Osteocyte (in vitro differentiated cells): ENCODE measurements at regions not wholly inside any gene's neighbourhood (a gene's known extent, or its start where the extent isn't known, plus 50 kb on each side); places are given as distances from the start of the nearest gene placed in this dataset.

ENCODE experiments used
- DNase-seq: peaks from one replicate; pipeline ENCODE4 v3.0.0; 2021; ENCODE audit warnings: mixed read lengths; ENCODE audit not compliant: unreplicated experiment; ENCODE audit errors: extremely low spot score
- H3K27ac Mint-ChIP-seq: one replicate; pipeline ENCODE4 v1.8.0; 2021; ENCODE audit warnings: mild to moderate bottlenecking, mixed read lengths; ENCODE audit not compliant: unreplicated experiment
- H3K27me3 Mint-ChIP-seq: one replicate; pipeline ENCODE4 v1.8.0; 2021; ENCODE audit warnings: mixed read lengths; ENCODE audit not compliant: unreplicated experiment
- H3K36me3 Mint-ChIP-seq: one replicate; pipeline ENCODE4 v1.8.0; 2021; ENCODE audit warnings: mixed read lengths; ENCODE audit not compliant: unreplicated experiment
- H3K4me1 Mint-ChIP-seq: one replicate; pipeline ENCODE4 v1.8.0; 2021; ENCODE audit warnings: mixed read lengths; ENCODE audit not compliant: unreplicated experiment
- H3K4me3 Mint-ChIP-seq: one replicate; pipeline ENCODE4 v1.8.0; 2021; ENCODE audit warnings: mild to moderate bottlenecking, moderate library complexity, mixed read lengths; ENCODE audit not compliant: unreplicated experiment
- H3K9me3 Mint-ChIP-seq: one replicate; pipeline ENCODE4 v1.8.0; 2021; ENCODE audit warnings: mixed read lengths; ENCODE audit not compliant: unreplicated experiment
- TF ChIP-seq, protein P1 (sequence below): fragments of 200-600 bp; sonication (generic); IDR thresholded peaks from 2 replicates; pipeline ENCODE4 v1.5.0; 2021; ENCODE audit warnings: antibody characterized with exemption, mild to moderate bottlenecking, moderate library complexity

DNA sequence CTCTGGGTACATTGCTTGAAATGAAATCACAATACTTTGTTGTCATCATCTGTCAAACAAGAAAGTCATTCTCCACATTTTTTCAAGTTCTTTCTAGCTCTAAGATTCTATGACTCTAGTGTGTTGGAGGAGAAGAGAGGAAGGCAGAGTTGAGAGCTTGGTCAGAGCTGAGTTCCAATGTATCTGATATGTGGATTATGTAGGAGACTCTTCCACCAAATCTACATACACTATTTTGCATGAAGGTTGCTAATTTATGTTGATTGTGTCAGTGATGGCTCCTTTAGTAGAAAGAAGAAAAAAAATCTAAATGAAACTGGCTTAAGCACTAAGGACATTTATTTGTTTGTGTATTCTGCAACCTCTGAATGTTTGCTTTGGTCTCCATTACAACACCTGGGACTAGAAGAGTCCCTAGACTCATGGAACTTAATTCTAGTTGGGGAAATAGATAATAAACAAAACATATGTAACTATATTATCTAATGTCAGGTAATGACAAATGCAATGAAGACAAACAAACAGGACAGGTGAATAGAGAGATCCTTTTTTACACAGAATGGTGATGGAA, 691.9 kb downstream of the UQCRFS1 start:
- no peak overlapping the region for H3K27ac Mint-ChIP-seq
- no peak for DNase-seq
- no peaks in the 10 kb centered on the region for H3K27me3 Mint-ChIP-seq
- no peaks in the 10 kb centered on the region for H3K36me3 Mint-ChIP-seq
- TF ChIP-seq, protein P1, sequence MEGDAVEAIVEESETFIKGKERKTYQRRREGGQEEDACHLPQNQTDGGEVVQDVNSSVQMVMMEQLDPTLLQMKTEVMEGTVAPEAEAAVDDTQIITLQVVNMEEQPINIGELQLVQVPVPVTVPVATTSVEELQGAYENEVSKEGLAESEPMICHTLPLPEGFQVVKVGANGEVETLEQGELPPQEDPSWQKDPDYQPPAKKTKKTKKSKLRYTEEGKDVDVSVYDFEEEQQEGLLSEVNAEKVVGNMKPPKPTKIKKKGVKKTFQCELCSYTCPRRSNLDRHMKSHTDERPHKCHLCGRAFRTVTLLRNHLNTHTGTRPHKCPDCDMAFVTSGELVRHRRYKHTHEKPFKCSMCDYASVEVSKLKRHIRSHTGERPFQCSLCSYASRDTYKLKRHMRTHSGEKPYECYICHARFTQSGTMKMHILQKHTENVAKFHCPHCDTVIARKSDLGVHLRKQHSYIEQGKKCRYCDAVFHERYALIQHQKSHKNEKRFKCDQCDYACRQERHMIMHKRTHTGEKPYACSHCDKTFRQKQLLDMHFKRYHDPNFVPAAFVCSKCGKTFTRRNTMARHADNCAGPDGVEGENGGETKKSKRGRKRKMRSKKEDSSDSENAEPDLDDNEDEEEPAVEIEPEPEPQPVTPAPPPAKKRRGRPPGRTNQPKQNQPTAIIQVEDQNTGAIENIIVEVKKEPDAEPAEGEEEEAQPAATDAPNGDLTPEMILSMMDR = no peak
- no peaks in the 10 kb centered on the region for H3K4me1 Mint-ChIP-seq
- no peak overlapping the region for H3K4me3 Mint-ChIP-seq
- peaks cover 21% of the 10 kb centered on the region for H3K9me3 Mint-ChIP-seq

GRCh38 chr19:28519952-28520861, 692.7 kb downstream of the UQCRFS1 start:
- H3K4me3 Mint-ChIP-seq = no peak overlapping the region
- DNase-seq = peak; percentile 42
- H3K4me1 Mint-ChIP-seq = no peaks in the 10 kb centered on the region
- TF ChIP-seq, protein P1 = no peak
- no peaks in the 10 kb centered on the region for H3K27me3 Mint-ChIP-seq
- peaks cover 21% of the 10 kb centered on the region for H3K9me3 Mint-ChIP-seq
- H3K27ac Mint-ChIP-seq = no peak overlapping the region
- H3K36me3 Mint-ChIP-seq = no peaks in the 10 kb centered on the region

DNA sequence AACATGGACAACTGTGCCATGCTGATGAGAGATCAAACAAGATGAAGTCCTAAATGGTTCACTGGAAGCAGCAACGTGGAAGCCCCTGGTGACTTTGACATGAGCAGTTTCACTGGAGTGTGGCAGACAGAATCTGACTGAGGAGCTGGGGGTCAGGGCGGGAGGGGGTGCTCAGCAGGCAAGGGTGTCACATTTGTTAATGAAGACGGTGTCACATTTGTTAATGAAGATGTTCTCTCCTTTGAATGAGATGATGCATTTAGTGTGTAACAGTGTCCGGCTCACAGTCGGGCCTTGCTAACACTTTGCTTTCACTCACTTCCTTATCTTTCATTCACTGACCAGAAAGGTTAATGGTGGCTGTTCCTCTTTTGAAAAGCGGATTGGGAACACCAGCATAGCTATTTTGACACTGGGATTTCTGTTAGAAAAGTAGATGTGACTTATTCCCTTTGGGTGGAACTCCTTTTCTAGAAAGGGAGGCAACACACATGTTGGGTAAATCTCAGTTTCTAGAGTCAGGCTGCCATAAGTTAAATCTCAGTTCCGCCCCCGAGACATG, 693.7 kb downstream of the UQCRFS1 start:
- Mint-ChIP-seq H3K27ac (no peak overlapping the region), H3K36me3 (no peaks in the 10 kb centered on the region), H3K9me3 (peaks cover 21% of the 10 kb centered on the region), H3K27me3 (no peaks in the 10 kb centered on the region), H3K4me1 (no peaks in the 10 kb centered on the region), H3K4me3 (no peak overlapping the region)
- TF ChIP-seq, protein P1 = no peak
- DNase-seq = no peak

DNA sequence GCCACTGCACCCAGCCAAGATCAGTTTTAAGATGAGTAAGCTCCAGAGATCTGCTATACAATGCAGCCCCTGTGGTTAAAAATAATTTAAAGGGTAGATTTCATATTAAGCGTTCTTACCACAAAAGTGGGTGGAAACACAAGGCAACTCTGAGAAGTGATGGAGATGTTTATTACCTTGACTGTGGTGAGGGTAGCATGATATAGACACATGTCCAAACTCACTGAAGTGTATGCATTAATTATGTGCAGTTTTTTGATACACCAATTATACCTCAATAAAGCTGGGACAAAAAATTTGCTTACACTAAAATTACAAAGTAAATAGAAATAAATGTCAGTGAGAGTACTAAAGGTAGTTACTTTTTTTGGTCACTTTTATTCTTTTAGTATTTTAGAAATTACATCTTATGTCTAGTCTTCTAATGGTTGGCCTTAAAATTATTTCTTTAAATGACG, 696.5 kb downstream of the UQCRFS1 start:
- H3K36me3 Mint-ChIP-seq = no peaks in the 10 kb centered on the region
- no peak overlapping the region for H3K27ac Mint-ChIP-seq
- no peaks in the 10 kb centered on the region for H3K4me1 Mint-ChIP-seq
- no peaks in the 10 kb centered on the region for H3K27me3 Mint-ChIP-seq
- no peak overlapping the region for H3K4me3 Mint-ChIP-seq
- TF ChIP-seq, protein P1 = no peak
- H3K9me3 Mint-ChIP-seq = peaks cover 10% of the 10 kb centered on the region
- no peak for DNase-seq

- no peaks in the 10 kb centered on the region for H3K27me3 Mint-ChIP-seq
- no peak overlapping the region for H3K27ac Mint-ChIP-seq
- peaks cover 6% of the 10 kb centered on the region for H3K9me3 Mint-ChIP-seq
- no peaks in the 10 kb centered on the region for H3K36me3 Mint-ChIP-seq
- peak; percentile 44 for DNase-seq
- TF ChIP-seq, protein P1 = no peak
- H3K4me1 Mint-ChIP-seq = no peaks in the 10 kb centered on the region
- H3K4me3 Mint-ChIP-seq = no peak overlapping the region
These were observed 698.8 kb downstream of the UQCRFS1 start for GRCh38 chr19:28514166-28514565.
